Activated naive CD4-positive, alpha-beta T cell treated with anti-CD3 and anti-CD28 coated beads, Interleukin-2, amount 10 ng/mL, durations not matched to agents 7 days and 5 days (primary cell): ENCODE measurements at regions not wholly inside any gene's neighbourhood (a gene's known extent, or its start where the extent isn't known, plus 50 kb on each side); places are given as distances from the start of the nearest gene placed in this dataset.
"Not testable (repeated sequence)": the region's sequence is repeated elsewhere in the genome, so short reads cannot be mapped to it uniquely, and the experiment has no call there.

Experiments
- CTCF ChIA-PET: fragments of 350-600 bp; sonication (Branson Sonifier 250); formaldehyde crosslinking; loops from one replicate; lab custom pipeline; 2021; ENCODE audit warnings: antibody characterized with exemption; lab: Charles Lee
- DNase-seq: peaks from one replicate; pipeline ENCODE4 v3.0.0-alpha.2; 2020
- H3K27ac Mint-ChIP-seq: one replicate; pipeline ENCODE4 v1.8.0; 2021; ENCODE audit warnings: mild to moderate bottlenecking, moderate library complexity, mixed read lengths
- H3K27me3 Mint-ChIP-seq: one replicate; pipeline ENCODE4 v1.8.0; 2021; ENCODE audit warnings: mild to moderate bottlenecking, mixed read lengths
- H3K36me3 Mint-ChIP-seq: one replicate; pipeline ENCODE4 v1.8.0; 2021; ENCODE audit warnings: mixed read lengths
- H3K4me1 Mint-ChIP-seq: one replicate; pipeline ENCODE4 v1.8.0; 2021; ENCODE audit warnings: mixed read lengths
- H3K4me3 Mint-ChIP-seq: one replicate; pipeline ENCODE4 v1.8.0; 2021; ENCODE audit warnings: mild to moderate bottlenecking, moderate library complexity, mixed read lengths
- H3K9me3 Mint-ChIP-seq: one replicate; pipeline ENCODE4 v1.8.0; 2021; ENCODE audit warnings: mixed read lengths

DNA sequence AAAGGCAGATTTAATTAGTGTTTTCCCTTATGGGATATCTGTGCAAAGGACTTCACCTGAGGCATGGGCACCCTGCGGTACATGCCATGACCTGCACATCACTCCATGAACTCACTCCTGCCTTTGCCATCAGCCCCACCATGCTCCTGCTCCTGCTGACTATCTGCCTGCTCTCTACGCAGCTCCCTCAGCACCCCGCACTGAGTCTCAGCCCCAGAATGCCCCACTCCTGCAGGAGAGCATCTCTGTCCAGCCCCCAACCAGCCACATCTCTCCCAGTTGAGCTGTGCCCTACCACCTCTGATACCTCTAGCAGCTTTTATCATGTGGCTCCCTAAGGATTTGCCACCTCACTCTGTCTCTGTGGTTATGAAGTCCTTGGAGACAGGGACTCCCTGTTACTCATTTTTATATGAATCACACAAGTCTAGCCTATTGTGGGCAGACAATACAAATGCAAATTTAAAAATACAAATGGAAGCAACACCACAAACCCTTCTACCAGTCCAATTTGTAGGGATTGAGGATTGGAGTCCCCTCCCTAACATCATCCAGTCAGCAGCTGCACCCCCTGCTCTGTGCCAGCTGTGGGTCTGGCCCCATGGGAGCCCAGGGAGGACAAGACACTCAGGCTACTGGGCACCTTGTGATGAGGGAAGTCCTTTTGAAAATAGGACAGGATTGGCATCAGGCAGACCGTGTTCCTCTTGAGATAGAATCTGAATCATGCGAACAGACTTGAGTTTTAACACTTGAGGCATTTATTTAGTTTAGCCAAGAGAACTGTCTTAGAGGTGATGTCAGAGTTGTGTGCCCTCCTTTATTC is 689.6 kb upstream of the HS6ST1 start:
- CTCF ChIA-PET, result no interaction called here
- Mint-ChIP-seq H3K27ac (no peak overlapping the region), H3K4me3 (no peak overlapping the region), H3K36me3 (no peaks in the 10 kb centered on the region), H3K9me3 (no peaks in the 10 kb centered on the region), H3K27me3 (no peaks in the 10 kb centered on the region), H3K4me1 (no peaks in the 10 kb centered on the region)
- DNase-seq, result no peak

DNA sequence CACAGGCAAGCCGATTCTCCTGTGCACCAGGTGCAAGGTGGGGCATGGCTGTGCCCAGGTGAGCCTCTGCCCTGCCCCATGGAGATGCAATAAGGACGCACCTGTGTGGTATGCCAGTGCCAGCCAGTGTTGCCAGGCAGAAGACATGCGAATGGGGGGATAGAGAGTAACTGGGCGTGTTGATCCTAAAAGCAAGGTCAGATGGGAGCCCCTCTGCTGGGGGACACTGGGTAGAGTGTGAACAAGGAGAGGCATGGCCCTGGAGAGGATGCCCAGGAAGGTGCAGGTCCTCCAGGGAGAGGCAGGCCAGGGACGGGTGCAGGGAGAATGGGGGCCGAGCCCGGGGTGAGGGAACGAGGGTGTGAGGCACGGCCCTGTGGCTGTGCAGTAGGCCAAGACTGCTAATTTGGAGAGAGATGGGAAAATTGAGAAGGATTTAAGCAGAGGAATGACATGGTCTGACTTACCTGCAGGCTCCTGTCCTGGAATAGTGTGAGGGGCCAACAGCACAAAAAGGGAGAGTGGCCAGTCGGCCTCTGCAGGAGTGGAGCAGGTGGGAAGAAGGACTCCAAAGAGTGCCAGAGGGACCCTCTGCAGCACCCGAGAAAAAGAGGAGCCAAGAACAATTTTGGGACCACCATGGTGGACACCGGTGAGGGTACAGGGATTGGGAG is 690.4 kb upstream of the HS6ST1 start:
- H3K27me3 Mint-ChIP-seq, result no peaks in the 10 kb centered on the region
- no peak overlapping the region for H3K27ac Mint-ChIP-seq
- no peak overlapping the region for H3K4me3 Mint-ChIP-seq
- CTCF ChIA-PET, result no interaction called here
- DNase-seq, result no peak
- no peaks in the 10 kb centered on the region for H3K9me3 Mint-ChIP-seq
- no peaks in the 10 kb centered on the region for H3K36me3 Mint-ChIP-seq
- H3K4me1 Mint-ChIP-seq, result no peaks in the 10 kb centered on the region

DNA sequence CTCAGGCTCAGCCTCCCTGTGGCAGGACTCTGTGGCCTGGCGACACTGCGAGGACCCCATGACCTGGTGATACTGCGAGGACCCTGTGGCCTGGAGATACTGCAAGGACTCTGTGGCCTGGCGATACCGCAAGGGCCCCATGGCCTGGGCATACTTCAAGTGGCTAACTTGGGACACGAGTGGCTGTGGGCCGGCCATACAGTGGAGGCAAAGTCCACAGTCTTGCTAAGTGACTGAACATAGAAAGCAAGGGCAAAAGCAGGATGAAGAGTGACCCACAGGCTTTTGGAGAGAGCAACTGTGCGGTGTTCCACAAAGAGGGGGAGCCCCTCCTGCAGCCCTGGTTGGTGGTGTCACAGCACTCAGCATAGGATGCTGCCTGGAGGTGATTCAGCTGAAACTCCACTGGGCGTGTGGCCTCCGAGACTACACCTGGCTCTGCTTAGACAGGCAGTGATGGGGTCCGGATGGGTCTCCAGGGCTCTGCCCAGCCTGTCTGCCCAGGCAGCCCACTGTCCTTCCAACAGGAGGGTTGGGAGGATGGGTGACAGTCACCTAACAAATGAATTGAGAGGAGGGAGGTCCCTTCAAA is 691.0 kb upstream of the HS6ST1 start:
- DNase-seq, result no peak
- CTCF ChIA-PET, result no interaction called here
- no peaks in the 10 kb centered on the region for H3K36me3 Mint-ChIP-seq
- no peak overlapping the region for H3K4me3 Mint-ChIP-seq
- no peaks in the 10 kb centered on the region for H3K9me3 Mint-ChIP-seq
- H3K4me1 Mint-ChIP-seq, result no peaks in the 10 kb centered on the region
- no peaks in the 10 kb centered on the region for H3K27me3 Mint-ChIP-seq
- no peak overlapping the region for H3K27ac Mint-ChIP-seq

DNA sequence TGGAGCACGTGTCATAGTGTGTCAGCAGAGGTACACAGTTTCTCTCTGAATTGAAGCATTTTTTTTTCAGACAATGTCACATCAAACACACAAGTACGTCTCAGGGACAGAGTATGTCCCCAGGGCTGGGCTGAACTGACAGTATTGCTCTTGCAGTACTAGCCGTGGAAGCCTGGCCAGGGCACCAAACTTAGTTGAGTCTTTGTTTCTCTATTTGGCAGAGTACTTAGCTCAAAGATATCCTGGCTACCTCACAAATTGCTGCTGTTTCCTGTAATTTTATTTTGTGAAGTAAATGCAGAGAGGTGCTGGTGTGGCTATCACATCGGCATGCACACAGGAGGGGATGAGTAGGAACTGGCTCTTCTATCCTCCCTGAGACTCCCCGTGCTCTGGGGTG is 691.6 kb upstream of the HS6ST1 start:
- no peaks in the 10 kb centered on the region for H3K36me3 Mint-ChIP-seq
- H3K4me1 Mint-ChIP-seq, result no peaks in the 10 kb centered on the region
- H3K27ac Mint-ChIP-seq, result no peak overlapping the region
- CTCF ChIA-PET, result no interaction called here
- no peak for DNase-seq
- H3K27me3 Mint-ChIP-seq, result no peaks in the 10 kb centered on the region
- H3K4me3 Mint-ChIP-seq, result no peak overlapping the region
- no peaks in the 10 kb centered on the region for H3K9me3 Mint-ChIP-seq

DNA sequence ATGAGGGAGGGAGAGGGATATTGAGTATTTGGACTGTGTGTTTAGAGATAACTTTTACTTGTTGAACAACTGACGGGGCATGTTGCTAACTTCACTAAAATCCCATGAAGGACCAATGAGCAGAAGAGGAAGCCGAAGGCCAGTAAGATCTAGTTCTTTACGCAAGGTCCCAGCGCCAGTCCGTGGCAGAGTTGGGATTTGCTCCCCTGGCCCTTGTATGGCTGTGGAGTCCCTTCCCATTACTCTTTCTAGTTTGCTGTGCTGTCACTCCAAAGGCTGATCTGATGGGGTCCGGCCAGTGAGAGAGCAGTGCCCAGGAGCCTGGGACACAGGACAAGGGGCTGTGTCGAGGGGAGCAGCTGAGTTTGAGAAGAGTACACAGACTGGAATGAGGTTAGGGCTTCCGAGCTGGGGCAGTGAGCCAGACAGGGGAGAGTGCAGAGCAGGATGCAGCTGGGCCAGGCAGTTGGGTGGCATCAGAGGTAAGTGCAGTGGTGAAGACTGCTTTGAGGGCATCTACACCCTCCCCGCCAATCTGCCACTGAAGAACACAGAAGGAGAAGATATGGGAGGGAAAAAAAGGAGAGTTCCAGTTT is 692.9 kb upstream of the HS6ST1 start:
- no peak overlapping the region for H3K27ac Mint-ChIP-seq
- CTCF ChIA-PET, result no interaction called here
- H3K9me3 Mint-ChIP-seq, result no peaks in the 10 kb centered on the region
- H3K27me3 Mint-ChIP-seq, result no peaks in the 10 kb centered on the region
- no peak overlapping the region for H3K4me3 Mint-ChIP-seq
- no peak for DNase-seq
- H3K36me3 Mint-ChIP-seq, result no peaks in the 10 kb centered on the region
- no peaks in the 10 kb centered on the region for H3K4me1 Mint-ChIP-seq

DNA sequence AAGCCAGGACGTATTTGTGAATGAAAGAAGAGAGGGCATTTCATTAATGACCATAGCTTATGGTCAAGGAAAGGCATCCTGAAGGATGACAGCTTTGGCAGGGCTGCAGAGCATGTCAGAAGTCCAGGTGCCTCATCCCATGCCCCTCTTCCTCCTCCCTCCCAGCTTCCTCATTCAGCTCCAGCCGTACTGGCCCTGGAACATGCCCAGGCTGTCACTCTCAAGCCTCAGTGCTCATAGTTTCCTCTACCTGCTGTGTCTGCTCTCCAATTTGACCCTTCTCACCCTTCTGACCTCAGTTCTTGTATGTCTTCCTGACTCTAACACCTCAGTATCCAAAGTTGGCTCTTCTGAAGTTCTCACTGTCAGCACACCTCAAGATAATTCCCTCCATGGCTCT is 695.8 kb upstream of the HS6ST1 start:
- CTCF ChIA-PET, result interaction anchor here (0.5 kb wide), 1 partner anchor 756 kb away, joined by 4 read pairs; no protein-coding TSS in a partner anchor
- Mint-ChIP-seq H3K9me3 (no peaks in the 10 kb centered on the region), H3K27me3 (no peaks in the 10 kb centered on the region), H3K4me1 (no peaks in the 10 kb centered on the region), H3K36me3 (no peaks in the 10 kb centered on the region), H3K4me3 (no peak overlapping the region), H3K27ac (no peak overlapping the region)
- no peak for DNase-seq

DNA sequence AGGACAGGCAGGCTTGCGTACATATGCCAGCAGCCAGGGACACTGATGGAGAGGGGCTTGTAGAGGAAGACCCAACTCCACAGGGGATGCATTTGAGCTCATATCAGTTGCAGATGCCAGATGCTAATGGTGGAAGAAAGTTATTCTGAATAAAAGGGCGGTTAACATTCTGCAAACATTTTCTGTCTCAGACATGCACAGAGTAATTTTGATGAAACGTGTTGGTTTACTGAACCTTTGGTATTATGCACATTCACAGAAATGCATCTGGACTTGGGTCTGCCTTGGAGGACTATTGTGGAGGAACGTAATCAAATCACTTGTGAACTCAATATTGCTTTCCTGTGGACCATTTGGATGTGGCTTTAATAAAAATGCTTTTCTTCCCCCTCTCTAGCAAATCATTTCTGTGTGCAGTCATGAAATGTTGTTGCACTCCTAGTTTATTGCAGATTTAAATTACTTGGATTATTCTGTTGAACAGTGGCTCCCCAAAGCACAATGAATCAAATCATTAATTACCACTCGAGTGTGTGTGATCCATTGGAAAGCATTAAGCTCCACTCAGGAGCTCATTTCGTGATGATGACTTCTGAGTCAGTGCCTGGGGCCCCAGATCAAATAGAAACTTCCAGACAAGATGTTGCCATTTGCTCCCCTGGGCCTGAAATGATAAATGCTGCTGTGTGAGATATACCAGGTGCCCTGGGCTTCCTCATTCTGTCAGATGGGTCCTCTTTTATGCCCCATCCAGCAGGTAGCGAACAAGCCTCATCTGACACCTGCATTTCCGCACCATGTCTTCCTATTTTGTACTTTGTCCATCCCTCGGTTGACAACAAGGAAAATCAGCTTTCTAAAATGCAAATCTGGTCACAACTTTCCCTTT is 697.0 kb upstream of the HS6ST1 start:
- Mint-ChIP-seq H3K9me3 (no peaks in the 10 kb centered on the region), H3K36me3 (no peaks in the 10 kb centered on the region), H3K27ac (no peak overlapping the region), H3K4me1 (no peaks in the 10 kb centered on the region), H3K27me3 (no peaks in the 10 kb centered on the region), H3K4me3 (no peak overlapping the region)
- DNase-seq, result no peak
- CTCF ChIA-PET, result no interaction called here

DNA sequence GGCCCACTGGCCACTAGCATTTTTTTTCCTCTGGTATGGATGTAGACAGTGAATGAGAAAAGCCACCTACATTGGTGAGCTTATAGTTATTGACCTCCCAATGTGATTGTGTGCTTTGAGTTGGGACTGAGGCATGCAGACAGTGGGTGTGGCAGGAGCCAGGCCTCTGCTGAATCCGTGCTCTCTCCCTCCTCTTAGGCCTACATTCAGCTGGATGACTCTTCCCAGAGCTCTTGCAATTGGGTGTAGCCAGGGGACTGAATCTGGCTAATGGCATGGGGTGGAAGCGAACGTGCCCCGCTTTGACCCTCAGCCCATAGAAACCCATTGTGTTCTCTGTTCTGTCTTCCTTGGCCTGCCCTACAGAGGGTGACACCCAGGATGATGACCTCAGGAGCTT is 698.3 kb upstream of the HS6ST1 start:
- H3K27me3 Mint-ChIP-seq, result no peaks in the 10 kb centered on the region
- CTCF ChIA-PET, result no interaction called here
- H3K9me3 Mint-ChIP-seq, result no peaks in the 10 kb centered on the region
- no peaks in the 10 kb centered on the region for H3K4me1 Mint-ChIP-seq
- H3K36me3 Mint-ChIP-seq, result no peaks in the 10 kb centered on the region
- H3K4me3 Mint-ChIP-seq, result no peak overlapping the region
- no peak overlapping the region for H3K27ac Mint-ChIP-seq
- DNase-seq, result no peak

DNA sequence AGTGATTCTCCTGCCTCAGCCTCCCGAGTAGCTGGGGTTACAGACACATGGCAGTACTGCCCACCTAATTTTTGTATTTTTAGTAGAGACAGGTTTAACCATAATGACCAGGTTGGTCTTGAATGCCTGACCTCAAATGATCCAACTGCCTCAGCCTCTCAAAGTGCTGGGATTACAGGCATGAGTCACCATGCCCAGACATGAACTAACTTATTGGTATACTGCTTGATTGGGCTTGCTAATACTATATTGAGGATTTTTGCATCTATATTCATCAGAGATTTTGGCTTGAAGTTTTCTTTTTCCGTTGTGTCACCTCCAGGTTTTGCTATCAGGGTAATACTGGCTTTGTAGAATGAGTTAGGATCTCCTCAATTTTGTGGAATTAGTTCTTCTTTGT is 706.1 kb upstream of the HS6ST1 start:
- Mint-ChIP-seq H3K27ac (no peak overlapping the region), H3K4me3 (no peak overlapping the region), H3K36me3 (no peaks in the 10 kb centered on the region), H3K9me3 (peaks cover 2% of the 10 kb centered on the region), H3K4me1 (no peaks in the 10 kb centered on the region), H3K27me3 (no peaks in the 10 kb centered on the region)
- DNase-seq, result no peak
- CTCF ChIA-PET, result no interaction called here

DNA sequence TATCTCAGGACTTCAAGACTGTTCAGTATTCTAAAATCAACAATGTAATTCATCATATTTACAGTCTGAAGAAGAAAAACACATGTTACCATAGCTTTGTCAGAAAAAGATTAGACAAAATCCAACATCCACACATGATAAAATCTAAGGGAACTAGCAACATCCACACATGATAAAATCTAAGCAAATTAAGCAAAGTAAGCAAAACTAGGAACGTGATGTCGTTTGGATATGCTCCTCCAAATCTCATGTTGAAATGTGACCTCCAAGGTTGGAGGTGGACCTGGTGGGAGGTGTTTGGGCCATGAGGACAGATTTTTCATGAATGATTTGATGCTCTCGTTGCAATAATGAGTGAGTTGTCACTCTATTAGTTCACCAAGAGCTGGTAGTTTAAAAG is 717.3 kb upstream of the HS6ST1 start:
- DNase-seq, result no peak
- Mint-ChIP-seq H3K9me3 (no peaks in the 10 kb centered on the region), H3K27me3 (no peaks in the 10 kb centered on the region), H3K27ac (no peak overlapping the region), H3K4me1 (no peaks in the 10 kb centered on the region), H3K4me3 (no peak overlapping the region), H3K36me3 (no peaks in the 10 kb centered on the region)
- CTCF ChIA-PET, result no interaction called here

DNA sequence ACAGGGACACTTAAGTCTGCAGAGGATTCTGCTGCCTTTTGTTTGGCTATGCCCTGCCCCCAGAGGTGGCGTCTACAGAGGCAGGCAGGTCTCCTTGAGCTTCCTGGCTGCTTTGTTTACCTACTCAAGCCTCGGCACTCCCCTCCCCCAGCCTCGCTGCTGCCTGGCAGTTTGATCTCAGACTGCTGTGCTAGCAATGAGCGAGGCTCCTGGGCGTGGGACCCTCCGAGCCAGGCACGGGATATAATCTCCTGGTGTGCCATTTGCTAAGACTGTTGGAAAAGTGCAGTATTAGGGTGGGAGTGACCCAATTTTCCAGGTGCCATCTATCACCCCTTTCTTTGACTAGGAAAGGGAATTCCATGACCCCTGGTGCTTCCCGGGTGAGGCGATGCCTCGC is 725.0 kb upstream of the HS6ST1 start:
- H3K4me3 Mint-ChIP-seq, H3K36me3 Mint-ChIP-seq, DNase-seq, H3K27ac Mint-ChIP-seq, H3K27me3 Mint-ChIP-seq, H3K4me1 Mint-ChIP-seq, CTCF ChIA-PET: not testable (repeated sequence)
- peaks cover 11% of the 10 kb centered on the region for H3K9me3 Mint-ChIP-seq

DNA sequence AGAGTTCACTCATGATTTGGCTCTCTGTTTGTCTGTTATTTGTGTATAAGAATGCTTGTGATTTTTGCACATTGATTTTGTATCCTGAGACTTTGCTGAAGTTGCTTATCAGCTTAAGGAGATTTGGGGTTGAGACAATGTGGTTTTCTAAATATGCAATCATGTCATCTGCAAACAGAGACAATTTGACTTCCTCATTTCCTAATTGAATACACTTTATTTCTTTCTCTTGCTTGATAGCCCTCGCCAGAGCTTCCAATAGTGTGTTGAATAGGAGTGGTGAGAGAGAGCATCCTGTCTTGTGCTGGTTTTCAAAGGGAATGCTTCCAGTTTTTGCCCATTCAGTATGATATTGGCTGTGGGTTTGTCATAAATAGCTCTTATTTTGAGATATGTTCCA is 727.8 kb upstream of the HS6ST1 start:
- H3K27ac Mint-ChIP-seq, CTCF ChIA-PET, H3K27me3 Mint-ChIP-seq, H3K4me1 Mint-ChIP-seq, H3K4me3 Mint-ChIP-seq, H3K36me3 Mint-ChIP-seq, DNase-seq: not testable (repeated sequence)
- peaks cover 11% of the 10 kb centered on the region for H3K9me3 Mint-ChIP-seq

DNA sequence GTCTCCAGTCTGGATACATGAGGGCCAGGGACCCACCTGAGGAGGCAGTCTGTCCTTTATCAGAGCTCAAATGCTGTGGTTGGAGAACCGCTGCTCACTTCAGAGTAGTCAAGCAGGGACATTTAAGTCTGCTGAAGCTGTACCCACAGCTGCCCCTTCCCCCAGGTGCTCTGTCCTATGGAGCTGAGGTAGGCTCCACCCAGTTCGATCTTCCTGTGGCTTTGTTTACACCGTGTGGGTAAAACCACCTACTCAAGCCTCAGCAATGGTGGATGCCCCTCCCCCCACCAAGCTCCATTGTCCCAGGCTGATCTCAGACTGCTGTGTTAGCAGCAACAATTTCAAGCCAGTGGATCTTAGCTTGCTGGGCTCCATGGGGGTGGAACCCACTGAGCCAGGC is 731.4 kb upstream of the HS6ST1 start:
- Mint-ChIP-seq H3K9me3 (peaks cover 2% of the 10 kb centered on the region), H3K4me1 (no peaks in the 10 kb centered on the region), H3K27ac (no peak overlapping the region), H3K27me3 (no peaks in the 10 kb centered on the region), H3K36me3 (no peaks in the 10 kb centered on the region), H3K4me3 (no peak overlapping the region)
- CTCF ChIA-PET, result no interaction called here
- no peak for DNase-seq

DNA sequence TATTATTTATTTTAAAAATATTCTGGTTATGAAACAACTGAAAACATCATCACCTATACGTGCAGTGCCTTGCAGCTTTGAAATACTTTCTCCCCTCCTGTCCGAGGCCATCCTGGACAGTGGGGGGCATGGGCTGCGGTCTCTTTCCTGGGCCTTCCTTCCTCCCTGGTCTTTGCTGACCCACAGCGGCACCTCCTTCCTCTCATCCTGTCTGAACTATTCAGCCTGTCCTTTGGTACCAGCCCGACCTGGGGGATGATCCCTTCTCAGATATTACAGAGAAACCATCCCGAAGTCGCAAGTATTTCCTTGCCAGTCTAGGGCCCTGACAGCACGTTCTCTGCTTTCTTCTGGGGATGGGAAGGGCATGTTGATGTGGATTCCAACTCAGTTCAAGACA is 736.6 kb upstream of the HS6ST1 start:
- no peak overlapping the region for H3K4me3 Mint-ChIP-seq
- H3K27ac Mint-ChIP-seq, result no peak overlapping the region

More for the DNA sequence above, 736.6 kb upstream of the HS6ST1 start:
- Mint-ChIP-seq H3K4me1 (no peaks in the 10 kb centered on the region), H3K9me3 (no peaks in the 10 kb centered on the region), H3K36me3 (no peaks in the 10 kb centered on the region), H3K27me3 (no peaks in the 10 kb centered on the region)
- CTCF ChIA-PET, result no interaction called here
- DNase-seq, result no peak
